CD14-positive monocyte (primary cell): ENCODE measurements at regions not wholly inside any gene's neighbourhood (a gene's known extent, or its start where the extent isn't known, plus 50 kb on each side); places are given as distances from the start of the nearest gene placed in this dataset.

ENCODE experiments used
- DNase-seq, 3 donors: peaks; one replicate each; pipeline ENCODE4 v3.0.0-alpha.2; 2011 to 2022
- H2AFZ ChIP-seq: 2 replicates; pipeline ENCODE4 v1.6.0; 2012; ENCODE audit warnings: mild to moderate bottlenecking, low read depth, low read length, inconsistent platforms; ENCODE audit not compliant: insufficient read depth, poor library complexity, severe bottlenecking
- H3K27ac ChIP-seq, 2 donors: 1 replicate in 1 of 2; 2 replicates in 1 of 2; pipeline ENCODE4 v1.5.1; 2012 to 2013; ENCODE audit warnings: low read length in 2 of 2, control low read depth in 1 of 2, inconsistent platforms in 1 of 2, low read depth in 1 of 2, mild to moderate bottlenecking in 1 of 2
- H3K27me3 ChIP-seq, 2 donors: one replicate each; pipeline versions ENCODE4 v1.6.0 to v1.6.1; 2011 to 2013; ENCODE audit warnings: low read length in 2 of 2; ENCODE audit not compliant: control insufficient read depth in 2 of 2, insufficient read depth in 2 of 2
- H3K36me3 ChIP-seq, 2 donors: replicated peaks in 1 of 2; 1 replicate in 1 of 2; 2 replicates in 1 of 2; pipeline versions ENCODE4 v1.5.1 to v1.6.1; 2012 to 2013; ENCODE audit warnings: low read length in 2 of 2, control low read depth in 1 of 2, inconsistent platforms in 1 of 2, mild to moderate bottlenecking in 1 of 2; ENCODE audit not compliant: insufficient read depth in 2 of 2, control insufficient read depth in 1 of 2
- H3K4me1 ChIP-seq, 2 donors: 1 replicate in 1 of 2; 2 replicates in 1 of 2; pipeline versions ENCODE4 v1.5.1 to v1.6.1; 2012 to 2013; ENCODE audit warnings: low read length in 2 of 2, control low read depth in 1 of 2, inconsistent platforms in 1 of 2, mild to moderate bottlenecking in 1 of 2, moderate library complexity in 1 of 2; ENCODE audit not compliant: insufficient read depth in 2 of 2, control insufficient read depth in 1 of 2
- H3K4me2 ChIP-seq: replicated peaks from 2 replicates; pipeline ENCODE3; 2012; ENCODE audit warnings: low read length, moderate library complexity, mild to moderate bottlenecking; ENCODE audit not compliant: poor library complexity, severe bottlenecking; ENCODE audit errors: extremely low read depth
- H3K4me3 ChIP-seq, 3 experiments: fragments of 200-600 bp in 1 of 3; sonication (generic) in 1 of 3; replicated peaks in 1 of 3; 1 replicate in 2 of 3; 2 replicates in 1 of 3; pipeline ENCODE4 v1.5.1; 2011 to 2013; ENCODE audit warnings: low read length in 3 of 3, mild to moderate bottlenecking in 3 of 3, control low read depth in 2 of 3, low read depth in 2 of 3, inconsistent platforms in 1 of 3, moderate library complexity in 1 of 3
- H3K79me2 ChIP-seq: 2 replicates; pipeline ENCODE4 v1.6.0; 2012; ENCODE audit warnings: mild to moderate bottlenecking, control low read depth, inconsistent platforms, low read length, moderate library complexity; ENCODE audit not compliant: insufficient read depth
- H3K9ac ChIP-seq: 2 replicates; pipeline ENCODE4 v1.6.0; 2017; ENCODE audit warnings: low read length, mild to moderate bottlenecking; ENCODE audit not compliant: insufficient read depth, poor library complexity, severe bottlenecking
- H3K9me3 ChIP-seq, 2 donors: replicated peaks in 1 of 2; 1 replicate in 1 of 2; 2 replicates in 1 of 2; pipeline versions ENCODE4 v1.5.1 to v1.6.1; 2012 to 2013; ENCODE audit warnings: low read length in 2 of 2, control low read depth in 1 of 2; ENCODE audit not compliant: control insufficient read depth in 1 of 2, insufficient read depth in 1 of 2
- H4K20me1 ChIP-seq: 2 replicates; pipeline ENCODE4 v1.6.0; 2012; ENCODE audit warnings: mild to moderate bottlenecking, low read length, control low read depth, moderate library complexity; ENCODE audit not compliant: insufficient read depth
- H3K27ac Mint-ChIP-seq, 7 donors: one replicate each; pipeline ENCODE4 v1.8.0; 2020; ENCODE audit warnings: mild to moderate bottlenecking in 7 of 7, mixed read lengths in 7 of 7, moderate library complexity in 6 of 7, inconsistent platforms in 2 of 7
- H3K27me3 Mint-ChIP-seq, 3 donors: one replicate each; pipeline ENCODE4 v1.8.0; 2021 to 2022; ENCODE audit warnings: low read depth in 3 of 3, mild to moderate bottlenecking in 3 of 3, mixed read lengths in 3 of 3, moderate library complexity in 3 of 3, inconsistent platforms in 1 of 3
- H3K36me3 Mint-ChIP-seq, 2 donors: one replicate each; pipeline ENCODE4 v1.8.0; 2020; ENCODE audit warnings: mixed read lengths in 2 of 2, inconsistent platforms in 1 of 2, mild to moderate bottlenecking in 1 of 2
- H3K4me1 Mint-ChIP-seq: one replicate; pipeline ENCODE4 v1.8.0; 2020; ENCODE audit warnings: mild to moderate bottlenecking, mixed read lengths
- H3K4me3 Mint-ChIP-seq, 2 donors: one replicate each; pipeline ENCODE4 v1.8.0; 2020; ENCODE audit warnings: mild to moderate bottlenecking in 2 of 2, mixed read lengths in 2 of 2, moderate library complexity in 1 of 2
- H3K9me3 Mint-ChIP-seq, 7 donors: one replicate each; pipeline ENCODE4 v1.8.0; 2020 to 2022; ENCODE audit warnings: mixed read lengths in 7 of 7, mild to moderate bottlenecking in 6 of 7, moderate library complexity in 6 of 7, inconsistent platforms in 2 of 7
- CTCF ChIP-seq: fragments of 200-600 bp; IDR thresholded peaks from one replicate; pipeline ENCODE4 v1.8.0; 2022; ENCODE audit warnings: antibody characterized with exemption, mild to moderate bottlenecking
- WGBS: methylation state at CpG from one replicate; pipeline ENCODE4 v1.1.5; 2013; ENCODE audit warnings: missing lambda C conversion rate; ENCODE audit not compliant: insufficient coverage; 5-methylcytosine and 5-hydroxymethylcytosine counted together
- intact Hi-C, 2 donors: fragments of 100-400 bp; cut with micrococcal nuclease; formaldehyde crosslinking; loops; one replicate each; pipeline versions ENCODE4 v1.15.0 to v1.15.1; 2023

- Histone ChIP-seq H3K9ac (no peak overlapping the region), H3K79me2 (no peaks in the 10 kb centered on the region), H3K9me3 (no peaks in the 10 kb centered on the region), H3K4me3 (no peak overlapping the region), H3K27ac (no peak overlapping the region), H3K4me2 (no peak overlapping the region), H3K27me3 (no peaks in the 10 kb centered on the region), H2AFZ (no peak overlapping the region), H4K20me1 (no peaks in the 10 kb centered on the region), H3K36me3 (no peaks in the 10 kb centered on the region), H3K4me1 (no peaks in the 10 kb centered on the region)
- no peak overlapping the region for H3K4me3 Mint-ChIP-seq
- no CpG with 5 or more reads among the region's 2 CpGs for WGBS
- peaks cover 0 to 3% (median 0%) of the 10 kb centered on the region in 7 donors for H3K9me3 Mint-ChIP-seq
- H3K36me3 Mint-ChIP-seq = no peaks in the 10 kb centered on the region
- H3K27ac Mint-ChIP-seq = no peak overlapping the region
- H3K27me3 Mint-ChIP-seq = peaks cover 3 to 11% (median 6%) of the 10 kb centered on the region in 3 donors
- no peaks in the 10 kb centered on the region for H3K4me1 Mint-ChIP-seq
- DNase-seq = no peak
- intact Hi-C loops = no loop called here
- TF ChIP-seq CTCF = no peak
Observed at GRCh38 chr10:125560947-125561346, 122.0 kb downstream of the TEX36 start.

- Mint-ChIP-seq H3K27ac (no peak overlapping the region), H3K4me3 (no peak overlapping the region), H3K27me3 (peaks cover 3 to 11% (median 11%) of the 10 kb centered on the region in 3 donors), H3K36me3 (no peaks in the 10 kb centered on the region), H3K9me3 (peaks cover 0 to 8% (median 2%) of the 10 kb centered on the region in 7 donors), H3K4me1 (no peaks in the 10 kb centered on the region)
- no peak overlapping the region for H2AFZ ChIP-seq
- H3K4me1 ChIP-seq = no peaks in the 10 kb centered on the region
- no peak for TF ChIP-seq CTCF
- H3K9ac ChIP-seq = no peak overlapping the region
- no peak overlapping the region for H3K4me3 ChIP-seq
- WGBS = no CpG with 5 or more reads among the region's 2 CpGs
- no peaks in the 10 kb centered on the region for H3K36me3 ChIP-seq
- H3K27ac ChIP-seq = no peak overlapping the region
- H3K79me2 ChIP-seq = no peaks in the 10 kb centered on the region
- no peaks in the 10 kb centered on the region for H4K20me1 ChIP-seq
- H3K27me3 ChIP-seq = no peaks in the 10 kb centered on the region
- no peak overlapping the region for H3K4me2 ChIP-seq
- intact Hi-C loops = no loop called here
- no peak for DNase-seq
- no peaks in the 10 kb centered on the region for H3K9me3 ChIP-seq
Observed at GRCh38 chr10:125559210-125559609, 123.8 kb downstream of the TEX36 start.
